ENCODE measurements at regions not wholly inside any gene's neighbourhood (a gene's known extent, or its start where the extent isn't known, plus 50 kb on each side); places are given as distances from the start of the nearest gene placed in this dataset.

DNA sequence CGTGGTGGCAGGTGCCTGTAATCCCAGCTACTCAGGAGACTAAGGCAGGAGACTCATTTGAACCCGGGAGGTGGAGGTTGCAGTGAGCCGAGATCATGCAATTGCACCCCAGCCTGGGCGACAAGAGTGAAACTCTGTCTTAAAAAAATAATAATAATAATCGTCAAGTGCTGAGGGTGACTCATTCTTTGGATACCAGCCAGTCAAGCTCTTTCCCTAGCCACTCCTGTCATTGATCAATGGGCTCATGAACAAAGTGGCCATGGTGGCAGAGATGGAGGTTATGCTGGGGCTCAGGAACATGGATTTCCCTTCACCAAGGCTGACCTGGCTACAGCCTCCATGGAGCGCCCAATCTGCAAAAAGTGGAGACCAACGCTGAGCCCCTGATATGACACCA is 94.5 kb upstream of the HAAO start:
- DNase-seq (ENCODE audit: low read depth, low spot score): no peak
- H3K4me3 ChIP-seq (ENCODE audit: low read length): no peak overlapping the region

GRCh38 chr2:42882756-42883155 is 90.4 kb upstream of the HAAO start:
- DNase-seq (ENCODE audit: low read depth, low spot score): no peak

GRCh38 chr2:42881732-42882131 is 89.3 kb upstream of the HAAO start:
- DNase-seq (ENCODE audit: low read depth, low spot score): no peak
- no peak overlapping the region for H3K4me3 ChIP-seq (ENCODE audit: low read length)

More at GRCh38 chr2:42882756-42883155, 90.4 kb upstream of the HAAO start:
- H3K4me3 ChIP-seq (ENCODE audit: low read length): no peak overlapping the region

DNA sequence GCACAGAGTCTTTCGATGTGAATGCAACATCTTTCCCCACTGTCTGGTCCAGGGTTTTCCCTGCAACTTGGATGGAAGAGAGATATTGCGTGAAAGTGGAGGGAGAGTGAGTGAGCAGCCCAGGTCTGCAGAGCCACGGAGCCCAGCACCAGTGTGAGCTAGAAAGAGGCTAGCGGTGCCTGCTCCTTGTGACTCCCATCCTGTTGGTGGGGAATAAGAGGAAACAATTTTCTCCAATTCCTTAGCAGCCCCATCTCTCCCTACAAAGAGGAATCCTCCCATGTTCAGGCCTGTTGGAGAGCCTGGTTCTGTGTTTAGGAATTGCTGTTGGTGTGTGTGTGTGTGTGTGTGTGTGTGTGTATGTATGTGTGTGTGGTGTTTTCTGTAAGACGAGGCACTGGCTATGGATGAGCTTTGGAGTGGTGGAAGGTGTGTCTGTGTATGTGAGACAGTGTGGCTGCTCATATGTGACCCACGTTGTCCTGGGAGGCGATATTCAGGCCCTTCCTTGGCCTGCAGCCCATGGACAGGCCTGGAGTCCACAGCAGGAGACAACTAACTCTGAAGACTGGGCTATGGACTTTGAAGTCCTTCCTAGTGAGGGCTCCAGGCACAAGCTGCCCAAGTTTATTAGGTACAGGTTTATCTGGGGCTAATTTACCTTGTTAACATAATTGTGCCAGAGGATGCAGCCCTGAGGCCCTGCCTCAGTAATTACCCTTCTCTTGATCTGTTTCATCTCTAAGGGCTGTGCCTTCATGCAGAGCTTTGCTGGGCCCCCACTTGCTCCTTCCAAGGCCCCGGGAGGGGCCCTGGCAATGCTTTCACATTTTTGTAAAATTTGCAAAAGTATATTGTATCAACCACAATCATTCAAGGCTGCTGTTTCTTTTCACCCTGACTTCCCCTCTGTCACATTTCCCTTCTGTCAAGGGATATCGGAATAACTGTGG is 88.6 kb upstream of the HAAO start:
- DNase-seq (ENCODE audit: low read depth, low spot score): no peak
- no peak overlapping the region for H3K4me3 ChIP-seq (ENCODE audit: low read length)

DNA sequence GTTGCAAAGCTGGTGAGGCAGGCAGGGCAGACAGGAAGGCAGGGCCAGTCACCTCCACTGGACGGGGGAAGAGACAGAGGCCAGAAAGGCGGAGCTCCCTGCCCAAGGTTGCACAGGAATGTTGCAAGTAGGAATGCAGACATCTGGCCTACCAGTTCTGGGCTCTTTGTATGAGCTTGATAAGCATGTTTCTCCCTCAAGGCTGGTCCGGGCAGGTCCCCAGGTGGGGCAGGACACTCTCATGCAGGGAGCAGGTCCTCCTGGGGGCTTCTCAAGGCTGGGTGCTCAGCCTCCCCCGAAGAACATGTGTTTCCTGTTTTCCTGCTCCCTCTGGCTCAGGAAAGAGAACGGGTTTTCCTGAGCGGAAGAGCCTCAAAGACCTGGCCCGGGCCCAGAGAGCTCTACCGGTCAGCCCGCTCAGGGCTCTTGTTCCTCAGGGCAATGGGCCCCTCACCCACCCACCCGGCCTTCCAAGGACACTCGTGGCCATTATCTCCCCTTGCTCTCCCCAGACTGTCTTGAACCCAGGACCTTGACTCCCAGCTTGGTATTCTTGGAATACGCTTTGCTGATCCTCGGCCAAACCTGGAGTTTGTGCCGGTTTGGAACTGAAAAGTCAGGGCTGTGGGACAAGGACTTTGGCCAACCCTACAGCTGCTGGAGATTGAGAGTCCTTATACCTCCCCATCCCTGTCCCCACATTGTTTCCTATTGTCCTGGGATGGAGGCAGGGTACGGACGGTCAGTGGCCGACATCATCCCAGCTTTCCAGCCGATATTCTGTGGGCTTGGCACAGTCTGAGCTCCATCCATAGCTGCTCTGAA is 87.7 kb upstream of the HAAO start:
- DNase-seq (ENCODE audit: low read depth, low spot score): no peak
- H3K4me3 ChIP-seq (ENCODE audit: low read length): no peak overlapping the region

DNA sequence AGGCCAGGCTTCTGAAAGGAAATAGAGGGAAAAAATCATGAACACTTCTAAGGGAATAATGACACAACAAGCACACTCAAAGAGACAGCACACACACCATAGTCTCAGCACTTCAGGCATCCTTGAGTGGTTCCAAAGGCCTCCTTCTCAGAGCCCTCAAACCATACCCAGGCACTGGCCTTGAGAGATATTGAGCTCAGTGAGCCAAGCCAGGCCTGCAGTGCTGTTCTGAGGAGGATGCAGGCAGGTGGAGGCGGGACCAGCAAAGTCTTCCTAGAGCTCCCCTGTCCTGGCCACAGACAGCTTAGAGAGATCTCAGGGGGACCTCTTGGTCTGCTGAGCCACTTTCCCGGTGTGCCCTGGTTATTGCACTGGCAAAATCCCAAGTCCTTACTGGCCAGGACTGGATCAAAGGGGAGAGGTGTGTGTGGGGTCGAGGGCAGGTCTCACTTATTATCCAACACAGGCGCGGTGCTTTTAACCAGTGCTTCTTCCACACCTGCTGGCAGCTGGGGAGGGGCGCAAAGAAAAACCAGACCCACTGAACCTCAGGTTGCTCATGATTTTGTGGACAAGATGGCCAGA is 86.8 kb upstream of the HAAO start:
- H3K4me3 ChIP-seq (ENCODE audit: low read length): no peak overlapping the region
- DNase-seq (ENCODE audit: low read depth, low spot score): no peak

DNA sequence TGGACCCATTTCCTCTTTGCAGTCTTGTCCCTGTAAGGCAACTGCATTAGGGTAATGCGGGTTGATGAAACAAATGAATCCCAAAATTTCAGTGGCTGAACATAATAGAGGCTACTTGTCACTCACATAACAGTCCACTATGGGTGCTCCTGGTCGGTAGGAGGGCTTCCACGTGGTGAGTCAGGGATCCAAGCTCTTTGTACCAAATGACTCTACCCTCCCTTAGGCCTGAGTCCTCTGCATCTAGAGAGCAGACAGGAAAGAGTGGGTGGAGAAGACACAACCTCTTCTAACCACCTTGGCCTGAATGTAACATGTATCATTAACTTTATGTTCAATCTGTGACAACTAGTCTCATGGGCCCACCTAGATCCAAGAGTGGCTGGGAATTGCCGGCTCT is 86.2 kb upstream of the HAAO start:
- no peak overlapping the region for H3K4me3 ChIP-seq (ENCODE audit: low read length)
- DNase-seq (ENCODE audit: low read depth, low spot score): no peak

- DNase-seq (ENCODE audit: low read depth, low spot score): no peak
- no peak overlapping the region for H3K4me3 ChIP-seq (ENCODE audit: low read length)
Measured at GRCh38 chr2:42877936-42878335, 85.6 kb upstream of the HAAO start.

GRCh38 chr2:42877511-42877910 is 85.1 kb upstream of the HAAO start:
- DNase-seq (ENCODE audit: low read depth, low spot score): no peak
- H3K4me3 ChIP-seq (ENCODE audit: low read length): no peak overlapping the region

DNA sequence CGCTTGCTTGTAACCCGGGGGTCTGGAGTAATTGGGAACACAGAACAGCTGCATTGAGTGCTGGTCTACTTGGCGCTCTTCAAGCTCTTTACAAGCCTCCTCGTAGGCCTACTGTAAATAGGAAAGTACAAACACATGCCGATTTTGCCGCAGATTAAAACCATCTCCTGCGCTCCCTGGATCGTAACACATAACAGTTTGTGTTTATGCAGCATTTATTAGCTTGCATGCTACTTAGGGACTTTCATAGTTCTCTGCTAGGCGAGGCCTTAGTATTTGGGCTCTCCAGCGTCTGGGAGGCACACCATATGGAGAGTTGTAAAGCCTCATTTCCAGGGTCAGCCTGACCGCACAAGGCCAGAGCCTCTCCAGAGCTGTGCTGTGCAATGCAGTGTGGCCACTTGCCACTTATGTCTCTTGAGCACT is 84.0 kb upstream of the HAAO start:
- no peak for DNase-seq (ENCODE audit: low read depth, low spot score)
- H3K4me3 ChIP-seq (ENCODE audit: low read length): no peak overlapping the region

GRCh38 chr2:42875880-42876279 is 83.5 kb upstream of the HAAO start:
- no peak overlapping the region for H3K4me3 ChIP-seq (ENCODE audit: low read length)
- DNase-seq (ENCODE audit: low read depth, low spot score): no peak

DNA sequence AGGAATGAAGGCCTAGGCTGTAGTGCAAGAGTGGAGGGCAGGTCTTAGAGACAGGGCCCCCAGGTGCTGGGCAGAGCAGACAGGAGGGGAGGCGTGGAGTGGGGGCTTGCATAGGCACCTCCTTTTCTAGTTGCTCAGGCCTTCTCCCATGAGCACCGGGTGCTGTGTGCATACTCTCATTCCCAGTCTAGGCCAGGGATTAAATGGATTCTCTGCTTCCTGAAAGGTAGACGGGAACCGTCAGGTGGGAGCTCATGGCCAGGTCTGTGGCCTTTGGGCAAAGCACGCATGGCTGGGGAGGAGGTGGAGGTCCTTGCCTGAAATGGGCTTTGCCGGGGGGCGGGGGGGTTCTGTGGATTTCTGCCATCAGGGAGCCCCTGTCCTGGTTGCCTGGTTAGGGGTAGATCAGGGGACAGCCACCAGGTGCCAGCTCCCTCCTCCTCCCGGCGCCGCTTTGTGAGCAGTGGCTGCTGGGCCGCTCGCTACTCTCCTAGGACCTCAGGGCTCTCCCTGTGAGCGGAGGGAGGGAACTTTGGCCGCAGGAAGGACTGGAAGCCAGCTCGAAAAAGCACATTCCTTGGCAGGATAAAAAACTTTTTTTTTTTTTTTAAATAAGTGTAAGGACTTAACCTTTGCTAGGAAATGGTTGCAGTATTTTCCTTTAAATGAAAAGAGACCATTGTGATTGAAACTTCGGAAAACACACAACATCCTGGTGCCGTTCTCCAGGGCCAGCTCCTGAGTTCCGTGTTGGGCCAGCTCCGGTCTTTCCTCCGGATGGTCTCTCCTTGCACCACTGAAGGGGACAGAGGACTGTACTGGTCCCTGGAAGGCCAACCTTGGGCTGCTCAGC is 82.8 kb upstream of the HAAO start:
- no peak overlapping the region for H3K4me3 ChIP-seq (ENCODE audit: low read length)
- DNase-seq (ENCODE audit: low read depth, low spot score): no peak

DNA sequence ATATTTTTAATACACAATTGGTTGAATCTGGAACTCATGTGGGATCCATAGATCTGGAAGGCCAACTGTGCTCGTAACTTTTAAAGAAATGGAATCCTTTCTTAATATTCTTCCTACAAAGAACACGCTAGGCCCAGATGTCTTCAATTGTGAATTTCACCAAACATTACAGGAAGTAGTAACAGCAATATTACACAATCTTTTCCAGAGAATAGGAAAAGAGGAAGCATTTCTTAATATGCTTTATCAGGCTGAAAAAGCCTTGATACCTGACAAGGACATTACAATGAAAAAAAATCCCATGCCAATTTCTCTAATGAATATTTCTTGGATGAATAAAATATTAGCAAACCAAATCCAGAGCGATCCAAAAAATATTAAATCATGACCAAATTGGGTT is 80.3 kb upstream of the HAAO start:
- H3K4me3 ChIP-seq (ENCODE audit: low read length): no peak overlapping the region
- no peak for DNase-seq (ENCODE audit: low read depth, low spot score)

DNA sequence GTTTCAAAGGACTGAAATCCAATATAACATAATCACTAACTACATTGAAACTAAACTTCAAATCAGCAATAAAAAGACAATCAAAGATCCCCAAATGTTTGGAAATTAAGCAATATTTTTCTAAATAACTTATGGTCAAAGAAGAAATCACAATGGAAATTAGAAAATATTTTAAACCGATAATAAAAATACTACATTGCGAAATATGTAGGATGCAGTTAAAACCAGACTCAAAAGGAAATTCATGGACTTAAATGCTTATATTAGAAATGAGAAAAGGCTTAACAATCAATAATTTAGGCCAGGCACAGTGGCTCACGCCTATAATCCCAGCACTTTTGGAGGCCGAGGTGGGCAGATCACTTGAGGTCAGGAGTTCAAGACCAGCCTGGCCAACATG is 79.0 kb upstream of the HAAO start:
- no peak overlapping the region for H3K4me3 ChIP-seq (ENCODE audit: low read length)
- DNase-seq (ENCODE audit: low read depth, low spot score): no peak

GRCh38 chr2:42868874-42869273 is 76.5 kb upstream of the HAAO start:
- H3K4me3 ChIP-seq (ENCODE audit: low read length): no peak overlapping the region
- DNase-seq (ENCODE audit: low read depth, low spot score): no peak

DNA sequence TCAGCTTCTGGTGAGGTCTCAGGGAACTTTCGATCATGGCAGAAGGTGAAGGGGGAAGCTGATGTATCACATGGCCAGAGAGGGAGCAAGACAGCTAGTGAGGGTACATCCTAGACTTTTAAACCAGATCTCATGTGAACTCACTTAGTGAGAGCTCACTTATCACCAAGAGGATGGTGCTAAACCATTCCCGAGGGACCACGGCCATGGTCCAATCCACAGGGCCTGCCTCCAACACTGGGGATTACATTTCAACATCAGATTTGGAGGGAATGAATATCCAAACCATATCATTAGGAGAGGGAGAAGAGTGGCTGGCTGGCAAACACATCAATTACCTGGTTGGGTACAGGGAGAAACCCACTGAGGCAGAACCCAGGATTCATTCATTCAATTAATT is 75.7 kb upstream of the HAAO start:
- no peak overlapping the region for H3K4me3 ChIP-seq (ENCODE audit: low read length)
- DNase-seq (ENCODE audit: low read depth, low spot score): no peak

DNA sequence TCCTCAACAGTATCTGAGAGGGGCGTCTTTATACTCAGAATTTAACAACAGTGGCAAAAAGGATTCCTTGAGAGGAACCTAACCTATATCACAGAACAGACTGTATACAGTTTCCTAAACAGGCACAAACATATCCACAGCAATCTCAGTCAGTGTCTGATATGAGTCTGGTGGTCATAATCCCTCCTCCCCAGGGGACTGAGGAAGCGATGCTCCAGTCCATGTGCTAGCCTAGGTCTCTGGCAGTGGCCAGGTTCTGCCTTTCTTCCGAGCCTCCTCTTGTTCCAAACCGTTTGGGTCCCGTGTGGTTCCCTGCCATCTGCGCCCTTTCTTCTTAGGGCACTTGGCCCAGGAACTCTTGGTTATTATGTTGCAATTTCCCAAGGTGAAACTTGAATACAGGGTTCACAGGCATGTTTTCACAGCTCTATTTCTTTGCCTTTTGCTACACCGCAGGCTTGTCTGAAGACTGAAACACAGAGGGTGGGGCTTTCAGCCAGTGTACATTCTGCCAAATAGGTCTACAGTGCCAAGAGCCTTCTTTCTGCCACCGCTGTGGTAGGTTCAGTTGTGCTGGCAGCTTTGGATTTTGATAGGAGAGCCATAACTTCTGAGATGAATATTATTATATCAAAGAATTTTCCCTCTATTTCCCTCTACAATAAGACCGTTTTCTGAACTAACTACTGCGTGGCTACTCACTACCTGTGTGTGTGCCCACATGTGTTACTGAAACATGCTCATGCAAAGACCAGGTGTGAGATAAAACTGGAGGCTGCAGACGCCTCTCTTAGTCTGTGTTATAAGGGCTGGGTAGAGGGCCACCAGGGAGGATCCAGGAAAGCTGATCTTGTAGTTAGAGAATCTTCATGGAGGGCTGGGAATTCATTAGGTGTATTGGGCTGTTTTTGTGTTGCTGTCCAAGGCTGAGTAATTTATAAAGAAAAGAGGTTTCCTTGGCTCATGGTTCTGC is 75.0 kb upstream of the HAAO start:
- no peak for DNase-seq (ENCODE audit: low read depth, low spot score)
- no peak overlapping the region for H3K4me3 ChIP-seq (ENCODE audit: low read length)
